ENCODE measurements at regions not wholly inside any gene's neighbourhood (a gene's known extent, or its start where the extent isn't known, plus 50 kb on each side); places are given as distances from the start of the nearest gene placed in this dataset.

DNA sequence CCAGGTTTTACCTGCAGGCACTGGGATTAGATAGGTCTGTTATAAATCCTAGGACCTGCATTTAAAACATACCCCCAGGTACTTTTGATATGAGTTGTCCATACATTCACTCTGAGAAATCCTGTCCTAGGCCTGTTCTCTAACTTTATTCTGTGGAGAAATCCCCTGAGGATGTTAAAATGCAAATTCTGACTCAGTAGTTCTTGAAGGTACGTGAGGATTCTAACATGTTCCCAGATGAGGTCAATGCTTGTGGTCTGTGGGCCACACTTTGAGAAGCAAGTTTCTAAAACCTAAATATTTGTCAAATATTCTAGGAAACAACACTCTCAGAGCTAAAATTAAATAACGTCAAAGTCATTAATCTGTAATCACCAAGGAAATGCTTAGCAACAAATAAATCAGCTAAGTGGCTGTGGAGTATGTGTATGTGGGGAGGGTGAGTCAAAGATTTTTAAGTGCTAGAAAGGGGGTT, 101.3 kb upstream of the MAGEB16 start:
- no peak overlapping the region for H3K9ac ChIP-seq
- H3K79me2 ChIP-seq = no peaks in the 10 kb centered on the region
- no peak overlapping the region for H3K4me3 ChIP-seq (ENCODE audit: low read depth, low read length)
- no peaks in the 10 kb centered on the region for H3K36me3 ChIP-seq (ENCODE audit: control insufficient read depth, insufficient read depth, low read length)
- H3K9me3 ChIP-seq (ENCODE audit: control insufficient read depth, low read length) = no peaks in the 10 kb centered on the region
- TF ChIP-seq, protein P1, sequence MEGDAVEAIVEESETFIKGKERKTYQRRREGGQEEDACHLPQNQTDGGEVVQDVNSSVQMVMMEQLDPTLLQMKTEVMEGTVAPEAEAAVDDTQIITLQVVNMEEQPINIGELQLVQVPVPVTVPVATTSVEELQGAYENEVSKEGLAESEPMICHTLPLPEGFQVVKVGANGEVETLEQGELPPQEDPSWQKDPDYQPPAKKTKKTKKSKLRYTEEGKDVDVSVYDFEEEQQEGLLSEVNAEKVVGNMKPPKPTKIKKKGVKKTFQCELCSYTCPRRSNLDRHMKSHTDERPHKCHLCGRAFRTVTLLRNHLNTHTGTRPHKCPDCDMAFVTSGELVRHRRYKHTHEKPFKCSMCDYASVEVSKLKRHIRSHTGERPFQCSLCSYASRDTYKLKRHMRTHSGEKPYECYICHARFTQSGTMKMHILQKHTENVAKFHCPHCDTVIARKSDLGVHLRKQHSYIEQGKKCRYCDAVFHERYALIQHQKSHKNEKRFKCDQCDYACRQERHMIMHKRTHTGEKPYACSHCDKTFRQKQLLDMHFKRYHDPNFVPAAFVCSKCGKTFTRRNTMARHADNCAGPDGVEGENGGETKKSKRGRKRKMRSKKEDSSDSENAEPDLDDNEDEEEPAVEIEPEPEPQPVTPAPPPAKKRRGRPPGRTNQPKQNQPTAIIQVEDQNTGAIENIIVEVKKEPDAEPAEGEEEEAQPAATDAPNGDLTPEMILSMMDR (IDR thresholded peaks at IDR 0.05) = no peak
- no peak overlapping the region for H3K27ac ChIP-seq
- H3K4me1 ChIP-seq = no peaks in the 10 kb centered on the region
- no peaks in the 10 kb centered on the region for H3K27me3 ChIP-seq (ENCODE audit: control insufficient read depth, insufficient read depth, low read length)
- H3K4me2 ChIP-seq (ENCODE audit: low read length) = no peak overlapping the region
- no peak overlapping the region for H2AFZ ChIP-seq

DNA sequence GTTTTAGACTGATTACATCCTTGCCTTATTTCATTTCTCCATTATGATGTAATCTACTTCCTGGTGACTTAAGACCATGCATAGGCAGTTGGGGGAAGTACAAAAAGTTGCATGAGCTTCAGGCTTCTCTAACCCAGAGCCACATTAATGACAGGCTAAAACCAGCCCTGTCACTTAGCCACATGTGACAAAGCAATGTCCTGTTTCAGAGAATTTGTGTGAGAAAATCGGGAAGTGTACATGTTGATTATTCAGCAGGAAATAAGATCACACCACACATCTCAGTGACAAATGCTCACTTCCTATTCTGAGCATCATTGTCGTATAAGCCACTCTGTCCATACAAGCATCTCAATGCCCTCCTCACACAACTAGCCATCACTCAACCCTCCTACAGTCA, 98.5 kb upstream of the MAGEB16 start:
- H2AFZ ChIP-seq = no peak overlapping the region
- H3K9me3 ChIP-seq (ENCODE audit: control insufficient read depth, low read length) = no peaks in the 10 kb centered on the region
- H3K27ac ChIP-seq = no peak overlapping the region
- H3K4me1 ChIP-seq = no peaks in the 10 kb centered on the region
- H3K27me3 ChIP-seq (ENCODE audit: control insufficient read depth, insufficient read depth, low read length) = no peaks in the 10 kb centered on the region
- no peaks in the 10 kb centered on the region for H3K79me2 ChIP-seq
- H3K9ac ChIP-seq = no peak overlapping the region
- TF ChIP-seq, protein P1 (IDR thresholded peaks at IDR 0.05) = no peak
- no peaks in the 10 kb centered on the region for H3K36me3 ChIP-seq (ENCODE audit: control insufficient read depth, insufficient read depth, low read length)
- H3K4me2 ChIP-seq (ENCODE audit: low read length) = no peak overlapping the region
- no peak overlapping the region for H3K4me3 ChIP-seq (ENCODE audit: low read depth, low read length)

DNA sequence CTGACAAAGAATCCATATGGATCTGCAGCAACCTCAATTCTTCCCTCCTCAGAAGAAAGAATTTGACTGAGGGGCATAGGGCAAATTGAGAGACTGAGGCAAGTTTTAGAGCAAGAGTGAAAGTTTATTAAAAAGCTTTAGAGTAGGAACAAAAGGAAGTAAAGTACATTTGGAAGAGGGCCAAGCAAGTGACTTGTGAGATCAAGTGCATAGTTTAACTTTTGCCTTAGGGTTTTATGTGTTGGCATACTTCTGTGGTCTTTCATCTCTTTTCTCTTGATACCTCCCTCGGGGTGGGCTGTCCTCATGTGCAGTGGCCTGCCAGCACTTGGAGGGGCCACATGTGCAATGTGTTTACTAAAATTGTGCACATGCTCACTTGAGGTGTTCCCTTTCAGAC, 98.0 kb upstream of the MAGEB16 start:
- Histone ChIP-seq H2AFZ (no peak overlapping the region), H3K79me2 (no peaks in the 10 kb centered on the region), H3K36me3 (ENCODE audit: control insufficient read depth, insufficient read depth, low read length) (no peaks in the 10 kb centered on the region), H3K27me3 (ENCODE audit: control insufficient read depth, insufficient read depth, low read length) (no peaks in the 10 kb centered on the region), H3K4me2 (ENCODE audit: low read length) (no peak overlapping the region), H3K9me3 (ENCODE audit: control insufficient read depth, low read length) (no peaks in the 10 kb centered on the region), H3K27ac (no peak overlapping the region), H3K4me1 (no peaks in the 10 kb centered on the region), H3K4me3 (ENCODE audit: low read depth, low read length) (no peak overlapping the region), H3K9ac (no peak overlapping the region)
- TF ChIP-seq, protein P1 (IDR thresholded peaks at IDR 0.05) = no peak

DNA sequence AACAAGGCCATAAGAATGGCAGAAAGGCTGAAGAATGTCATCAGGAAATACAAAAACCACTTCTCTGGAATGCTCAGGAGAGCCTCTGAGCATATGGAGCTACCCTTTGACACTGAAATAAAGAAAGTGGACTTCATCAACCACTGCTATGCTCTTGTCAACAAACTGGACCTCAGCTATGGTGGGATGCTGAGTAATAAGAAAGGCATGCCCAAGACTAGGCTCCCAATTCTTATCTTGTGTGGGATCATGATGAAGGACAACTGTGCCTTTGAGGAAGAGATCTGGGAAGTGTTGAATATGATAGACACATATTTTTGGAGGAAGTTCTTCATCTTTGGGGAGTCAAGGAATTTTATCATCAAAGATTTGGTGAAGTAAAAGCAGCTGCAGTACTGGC, 86.9 kb upstream of the MAGEB16 start:
- Histone ChIP-seq H3K79me2 (no peaks in the 10 kb centered on the region), H3K9me3 (ENCODE audit: control insufficient read depth, low read length) (no peaks in the 10 kb centered on the region), H2AFZ (no peak overlapping the region), H3K27me3 (ENCODE audit: control insufficient read depth, insufficient read depth, low read length) (no peaks in the 10 kb centered on the region), H3K4me3 (ENCODE audit: low read depth, low read length) (no peak overlapping the region), H3K9ac (no peak overlapping the region), H3K27ac (no peak overlapping the region), H3K4me2 (ENCODE audit: low read length) (no peak overlapping the region), H3K4me1 (no peaks in the 10 kb centered on the region), H3K36me3 (ENCODE audit: control insufficient read depth, insufficient read depth, low read length) (no peaks in the 10 kb centered on the region)
- TF ChIP-seq, protein P1 (IDR thresholded peaks at IDR 0.05) = no peak

DNA sequence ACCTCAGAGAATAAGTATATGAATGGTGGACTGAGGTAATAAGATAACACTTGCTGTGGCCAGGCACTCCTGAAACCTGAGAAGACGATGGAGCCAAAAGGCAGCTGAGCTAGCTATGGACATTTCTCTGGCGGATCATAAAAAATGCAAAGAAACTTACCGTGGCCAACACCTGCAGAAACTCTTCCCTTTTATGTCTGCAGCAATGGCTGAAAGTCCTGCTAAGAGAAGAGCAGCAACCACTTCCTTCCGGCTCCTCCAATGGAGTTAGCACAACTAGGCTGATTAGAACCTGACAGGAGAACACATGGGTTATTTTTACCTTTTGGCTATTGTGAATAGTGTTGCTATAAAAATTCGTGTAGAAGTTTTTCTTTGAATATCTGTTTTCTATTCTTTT, 76.0 kb upstream of the MAGEB16 start:
- Histone ChIP-seq H3K27ac (no peak overlapping the region), H3K4me1 (no peaks in the 10 kb centered on the region), H3K36me3 (ENCODE audit: control insufficient read depth, insufficient read depth, low read length) (no peaks in the 10 kb centered on the region), H3K9me3 (ENCODE audit: control insufficient read depth, low read length) (no peaks in the 10 kb centered on the region), H3K9ac (no peak overlapping the region), H2AFZ (no peak overlapping the region), H3K79me2 (no peaks in the 10 kb centered on the region), H3K4me2 (ENCODE audit: low read length) (no peak overlapping the region), H3K4me3 (ENCODE audit: low read depth, low read length) (no peak overlapping the region), H3K27me3 (ENCODE audit: control insufficient read depth, insufficient read depth, low read length) (no peaks in the 10 kb centered on the region)
- TF ChIP-seq, protein P1 (IDR thresholded peaks at IDR 0.05) = no peak

Measured in parathyroid adenoma (tissue), 2 donors.